ENCODE measurements at regions not wholly inside any gene's neighbourhood (a gene's known extent, or its start where the extent isn't known, plus 50 kb on each side); places are given as distances from the start of the nearest gene placed in this dataset.

DNA sequence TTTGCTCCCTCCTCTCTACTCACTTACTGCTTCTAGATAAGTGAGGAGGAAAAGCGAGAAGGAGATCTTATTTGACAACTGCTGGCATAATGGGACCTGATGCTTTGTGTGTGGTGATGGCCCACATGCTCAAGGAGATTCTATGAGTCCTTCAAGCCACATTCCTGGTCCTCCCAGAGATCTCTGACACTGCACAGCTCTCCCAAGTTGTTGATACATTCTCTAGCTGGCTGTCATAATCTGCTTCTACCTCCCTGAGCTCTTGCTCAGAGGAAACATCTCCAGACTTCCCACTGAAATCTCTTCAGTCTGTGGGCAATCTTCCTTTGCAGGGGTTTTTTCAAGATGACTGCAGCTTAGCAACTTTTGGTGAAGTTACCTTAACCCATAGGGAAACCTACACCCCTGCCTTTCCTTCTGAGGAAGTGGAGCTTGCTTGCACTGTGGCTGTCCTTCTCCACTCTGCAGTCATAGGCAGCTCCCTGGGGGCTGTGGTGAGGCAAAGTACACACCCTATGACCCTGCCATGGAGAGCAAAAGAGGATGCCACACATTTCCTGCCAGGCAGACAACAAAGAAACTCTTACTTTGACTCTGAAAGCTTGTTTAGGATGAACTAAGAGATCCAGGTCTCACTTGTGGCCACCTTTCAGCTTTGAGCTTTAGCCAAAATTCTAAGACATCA is 163.8 kb downstream of the TMEM38B start:
- Histone ChIP-seq H4K20me1 (ENCODE audit: insufficient read depth, low read depth, low read length) (no peaks in the 10 kb centered on the region), H3K36me3 (ENCODE audit: insufficient read depth, low read length) (no peaks in the 10 kb centered on the region), H3K4me1 (ENCODE audit: low read length) (peaks cover 29% of the 10 kb centered on the region), H3K27ac (ENCODE audit: low read length) (no peak overlapping the region), H3K9me2 (replicated peaks; ENCODE audit: insufficient read depth, low read length) (no peaks in the 10 kb centered on the region), H3K79me2 (ENCODE audit: low read length) (no peaks in the 10 kb centered on the region), H3K4me3 (ENCODE audit: low read length) (no peak overlapping the region), H3K27me3 (ENCODE audit: low read length) (no peaks in the 10 kb centered on the region), H3K9me3 (ENCODE audit: low read length) (no peaks in the 10 kb centered on the region), H2AFZ (ENCODE audit: low read length) (no peak overlapping the region), H3K9ac (ENCODE audit: low read length) (no peak overlapping the region), H3K4me2 (ENCODE audit: low read depth, low read length, poor library complexity, severe bottlenecking) (no peak overlapping the region)
- no peak for DNase-seq

DNA sequence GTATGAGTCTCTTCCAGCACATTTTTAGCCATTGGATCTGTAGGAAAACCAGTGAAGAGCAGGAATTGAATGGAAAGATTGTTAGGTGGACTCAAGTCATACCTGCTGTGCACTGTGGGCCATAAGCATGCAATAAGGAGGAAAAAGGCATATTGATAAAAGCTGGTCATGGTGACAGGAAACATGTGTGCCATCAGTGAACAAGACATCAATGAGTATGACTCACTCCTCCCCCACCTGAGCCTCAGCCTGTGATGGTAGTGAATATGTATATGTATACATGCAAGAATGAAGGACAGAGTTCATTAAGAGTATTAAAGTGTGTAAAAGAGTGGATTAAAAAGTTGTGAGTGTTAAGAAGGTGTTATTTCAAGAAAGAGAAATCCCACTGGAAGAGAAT is 164.5 kb downstream of the TMEM38B start:
- no peaks in the 10 kb centered on the region for H4K20me1 ChIP-seq (ENCODE audit: insufficient read depth, low read depth, low read length)
- no peak for DNase-seq
- no peaks in the 10 kb centered on the region for H3K9me2 ChIP-seq (replicated peaks; ENCODE audit: insufficient read depth, low read length)
- no peak overlapping the region for H2AFZ ChIP-seq (ENCODE audit: low read length)
- H3K9me3 ChIP-seq (ENCODE audit: low read length) = no peaks in the 10 kb centered on the region
- no peaks in the 10 kb centered on the region for H3K79me2 ChIP-seq (ENCODE audit: low read length)
- H3K4me3 ChIP-seq (ENCODE audit: low read length) = no peak overlapping the region
- no peak overlapping the region for H3K9ac ChIP-seq (ENCODE audit: low read length)
- peak overlapping the region; percentile 24 for H3K4me2 ChIP-seq (ENCODE audit: low read depth, low read length, poor library complexity, severe bottlenecking)
- H3K27me3 ChIP-seq (ENCODE audit: low read length) = no peaks in the 10 kb centered on the region
- no peak overlapping the region for H3K27ac ChIP-seq (ENCODE audit: low read length)
- peaks cover 29% of the 10 kb centered on the region for H3K4me1 ChIP-seq (ENCODE audit: low read length)
- H3K36me3 ChIP-seq (ENCODE audit: insufficient read depth, low read length) = no peaks in the 10 kb centered on the region

DNA sequence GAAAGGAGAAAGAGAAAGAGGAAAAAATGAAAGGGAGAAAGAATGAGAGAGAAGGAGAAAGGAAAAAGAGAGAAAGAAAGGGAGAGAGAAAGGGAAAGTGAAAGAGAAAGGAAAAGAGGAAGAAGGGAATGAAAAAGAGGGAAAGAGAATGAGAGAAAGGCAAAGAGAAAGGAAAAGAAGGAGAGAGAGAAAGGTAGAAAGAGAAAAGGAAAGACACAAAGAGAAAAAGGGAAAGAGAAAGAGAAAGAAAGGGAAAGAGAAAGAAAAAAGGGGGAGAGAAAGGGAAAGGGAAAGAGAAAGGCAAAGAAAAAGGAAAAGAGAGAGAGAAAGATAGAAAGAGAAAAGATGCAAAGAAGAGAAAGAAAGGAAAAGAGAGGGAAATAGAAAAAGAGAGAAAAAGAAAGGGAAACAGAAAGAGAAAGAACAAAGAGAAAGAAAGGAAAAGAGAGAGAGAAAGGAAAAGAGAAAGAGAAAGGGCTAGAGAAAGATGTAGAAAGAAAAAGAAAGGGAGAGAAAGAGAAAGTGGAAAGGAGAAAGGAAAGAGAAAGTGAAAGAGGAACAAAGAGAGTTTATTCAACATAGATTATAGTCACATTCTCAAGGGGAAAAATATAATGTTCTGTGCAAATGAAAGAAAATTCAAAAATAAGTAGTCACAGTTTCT is 165.2 kb downstream of the TMEM38B start:
- Histone ChIP-seq H3K79me2 (ENCODE audit: low read length) (no peaks in the 10 kb centered on the region), H3K4me2 (ENCODE audit: low read depth, low read length, poor library complexity, severe bottlenecking) (peak overlapping the region; percentile 24), H4K20me1 (ENCODE audit: insufficient read depth, low read depth, low read length) (no peaks in the 10 kb centered on the region), H3K9ac (ENCODE audit: low read length) (no peak overlapping the region), H3K36me3 (ENCODE audit: insufficient read depth, low read length) (no peaks in the 10 kb centered on the region), H3K27ac (ENCODE audit: low read length) (no peak overlapping the region), H3K9me3 (ENCODE audit: low read length) (no peaks in the 10 kb centered on the region), H3K27me3 (ENCODE audit: low read length) (no peaks in the 10 kb centered on the region), H2AFZ (ENCODE audit: low read length) (no peak overlapping the region), H3K9me2 (replicated peaks; ENCODE audit: insufficient read depth, low read length) (no peaks in the 10 kb centered on the region), H3K4me3 (ENCODE audit: low read length) (no peak overlapping the region), H3K4me1 (ENCODE audit: low read length) (peaks cover 29% of the 10 kb centered on the region)
- no peak for DNase-seq

DNA sequence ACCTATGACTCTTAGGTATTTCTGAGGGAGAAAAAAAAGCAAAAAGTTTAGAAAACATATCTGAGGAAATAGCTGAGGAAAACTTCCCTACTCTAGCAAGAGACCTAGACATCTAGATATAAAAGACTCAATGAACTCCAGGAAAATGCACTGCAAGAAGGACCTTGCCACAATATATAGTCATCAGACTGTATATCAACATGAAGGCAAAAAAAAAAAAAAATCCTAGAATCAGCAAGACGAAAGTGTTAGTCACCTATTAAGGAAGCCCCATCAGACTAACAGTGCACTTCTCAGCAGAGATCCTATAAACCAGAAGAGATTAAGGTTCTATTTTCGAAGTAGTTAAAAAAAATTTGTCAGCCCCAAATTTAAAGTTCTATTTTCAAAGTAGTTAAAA is 166.2 kb downstream of the TMEM38B start:
- DNase-seq = no peak
- H3K79me2 ChIP-seq (ENCODE audit: low read length) = no peaks in the 10 kb centered on the region
- no peaks in the 10 kb centered on the region for H3K27me3 ChIP-seq (ENCODE audit: low read length)
- no peaks in the 10 kb centered on the region for H3K9me2 ChIP-seq (replicated peaks; ENCODE audit: insufficient read depth, low read length)
- no peak overlapping the region for H3K4me2 ChIP-seq (ENCODE audit: low read depth, low read length, poor library complexity, severe bottlenecking)
- no peaks in the 10 kb centered on the region for H3K9me3 ChIP-seq (ENCODE audit: low read length)
- H3K4me1 ChIP-seq (ENCODE audit: low read length) = peaks cover 29% of the 10 kb centered on the region
- no peak overlapping the region for H2AFZ ChIP-seq (ENCODE audit: low read length)
- no peak overlapping the region for H3K9ac ChIP-seq (ENCODE audit: low read length)
- H4K20me1 ChIP-seq (ENCODE audit: insufficient read depth, low read depth, low read length) = no peaks in the 10 kb centered on the region
- no peak overlapping the region for H3K27ac ChIP-seq (ENCODE audit: low read length)
- H3K4me3 ChIP-seq (ENCODE audit: low read length) = no peak overlapping the region
- no peaks in the 10 kb centered on the region for H3K36me3 ChIP-seq (ENCODE audit: insufficient read depth, low read length)

DNA sequence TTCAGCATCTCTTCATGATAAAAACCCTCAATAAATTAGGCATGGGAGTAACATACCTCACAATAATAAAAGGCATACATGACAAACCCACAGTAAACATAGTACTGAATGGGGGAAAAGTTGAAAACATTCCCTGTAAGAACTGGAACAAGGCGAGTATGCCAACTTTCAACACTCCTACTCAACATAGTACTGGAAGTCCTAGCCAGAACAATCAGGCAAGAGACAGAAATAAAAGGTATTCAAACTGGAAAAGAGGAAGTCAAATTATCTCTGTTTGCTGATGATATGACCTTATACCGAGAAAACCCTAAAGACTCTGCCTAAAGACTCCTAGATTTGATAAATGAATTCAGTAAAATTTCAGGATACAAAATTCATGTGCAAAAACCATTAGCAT is 167.6 kb downstream of the TMEM38B start:
- no peak overlapping the region for H3K27ac ChIP-seq (ENCODE audit: low read length)
- H3K27me3 ChIP-seq (ENCODE audit: low read length) = no peaks in the 10 kb centered on the region
- no peaks in the 10 kb centered on the region for H3K9me3 ChIP-seq (ENCODE audit: low read length)
- H3K9me2 ChIP-seq (replicated peaks; ENCODE audit: insufficient read depth, low read length) = no peaks in the 10 kb centered on the region
- no peak overlapping the region for H2AFZ ChIP-seq (ENCODE audit: low read length)
- H3K9ac ChIP-seq (ENCODE audit: low read length) = no peak overlapping the region
- no peaks in the 10 kb centered on the region for H4K20me1 ChIP-seq (ENCODE audit: insufficient read depth, low read depth, low read length)
- no peak overlapping the region for H3K4me3 ChIP-seq (ENCODE audit: low read length)
- H3K4me1 ChIP-seq (ENCODE audit: low read length) = peaks cover 26% of the 10 kb centered on the region
- H3K4me2 ChIP-seq (ENCODE audit: low read depth, low read length, poor library complexity, severe bottlenecking) = no peak overlapping the region
- H3K79me2 ChIP-seq (ENCODE audit: low read length) = no peaks in the 10 kb centered on the region
- DNase-seq = no peak
- no peaks in the 10 kb centered on the region for H3K36me3 ChIP-seq (ENCODE audit: insufficient read depth, low read length)

DNA sequence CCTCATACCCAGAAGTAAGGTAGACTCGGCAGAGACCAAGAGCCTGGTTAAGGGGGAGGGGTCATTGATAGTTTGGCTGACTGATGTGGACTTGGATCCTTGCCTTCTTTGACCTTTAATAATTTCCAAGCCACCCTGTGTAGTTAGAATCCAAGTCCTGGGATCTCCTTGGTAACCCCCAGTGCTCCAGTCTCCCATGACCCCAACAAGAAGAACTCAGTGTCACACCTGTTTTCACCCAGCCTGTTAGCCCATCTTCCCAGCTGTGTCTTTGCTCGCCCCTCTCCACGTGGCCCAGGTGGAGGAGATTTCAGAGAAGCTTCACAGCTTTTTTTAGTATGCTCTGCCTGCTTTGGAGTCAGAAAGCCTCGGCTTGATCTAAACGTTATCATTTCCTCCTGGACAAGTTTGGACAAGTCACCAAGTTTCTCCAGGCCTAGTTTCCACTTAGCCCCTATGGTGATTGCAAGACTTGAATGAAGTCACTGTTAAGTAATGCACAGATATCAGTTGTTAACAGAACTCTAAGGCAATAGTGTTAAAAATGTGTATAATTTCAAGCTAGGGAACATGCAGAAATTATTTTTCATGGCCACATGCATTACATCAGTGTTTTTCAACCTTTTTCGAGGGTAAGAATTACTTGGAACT is 170.0 kb downstream of the TMEM38B start:
- Histone ChIP-seq H3K9me3 (ENCODE audit: low read length) (no peaks in the 10 kb centered on the region), H3K27ac (ENCODE audit: low read length) (no peak overlapping the region), H2AFZ (ENCODE audit: low read length) (no peak overlapping the region), H3K36me3 (ENCODE audit: insufficient read depth, low read length) (no peaks in the 10 kb centered on the region), H3K9ac (ENCODE audit: low read length) (no peak overlapping the region), H3K4me1 (ENCODE audit: low read length) (peaks cover 6% of the 10 kb centered on the region), H3K9me2 (replicated peaks; ENCODE audit: insufficient read depth, low read length) (no peaks in the 10 kb centered on the region), H3K79me2 (ENCODE audit: low read length) (no peaks in the 10 kb centered on the region), H3K4me3 (ENCODE audit: low read length) (no peak overlapping the region), H3K27me3 (ENCODE audit: low read length) (no peaks in the 10 kb centered on the region), H4K20me1 (ENCODE audit: insufficient read depth, low read depth, low read length) (no peaks in the 10 kb centered on the region), H3K4me2 (ENCODE audit: low read depth, low read length, poor library complexity, severe bottlenecking) (no peak overlapping the region)
- DNase-seq = no peak

DNA sequence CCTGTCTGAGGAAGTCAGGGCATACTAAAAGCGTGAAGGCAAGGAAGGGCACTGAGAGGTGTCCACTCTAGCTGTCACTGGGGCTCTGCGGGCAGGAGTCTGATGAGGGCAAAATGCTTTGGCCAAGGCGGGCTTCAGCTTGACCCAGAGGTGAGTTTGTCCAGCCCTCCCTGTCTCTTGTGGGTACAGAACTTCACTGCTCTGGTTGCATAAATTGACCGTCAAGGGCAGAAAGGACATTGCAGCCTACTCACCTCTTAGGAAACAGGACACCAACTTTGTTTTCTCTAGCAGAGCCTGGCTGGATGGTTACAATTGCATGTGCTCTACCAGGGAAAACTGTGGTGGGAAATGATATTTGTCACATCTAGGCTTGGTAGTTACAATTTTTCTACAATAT is 170.9 kb downstream of the TMEM38B start:
- Histone ChIP-seq H3K4me2 (ENCODE audit: low read depth, low read length, poor library complexity, severe bottlenecking) (no peak overlapping the region), H3K27me3 (ENCODE audit: low read length) (no peaks in the 10 kb centered on the region), H4K20me1 (ENCODE audit: insufficient read depth, low read depth, low read length) (no peaks in the 10 kb centered on the region), H3K36me3 (ENCODE audit: insufficient read depth, low read length) (no peaks in the 10 kb centered on the region), H3K9me3 (ENCODE audit: low read length) (no peaks in the 10 kb centered on the region), H3K79me2 (ENCODE audit: low read length) (no peaks in the 10 kb centered on the region), H3K4me3 (ENCODE audit: low read length) (no peak overlapping the region), H2AFZ (ENCODE audit: low read length) (no peak overlapping the region), H3K4me1 (ENCODE audit: low read length) (no peaks in the 10 kb centered on the region), H3K9ac (ENCODE audit: low read length) (no peak overlapping the region), H3K9me2 (replicated peaks; ENCODE audit: insufficient read depth, low read length) (no peaks in the 10 kb centered on the region), H3K27ac (ENCODE audit: low read length) (no peak overlapping the region)
- no peak for DNase-seq

DNA sequence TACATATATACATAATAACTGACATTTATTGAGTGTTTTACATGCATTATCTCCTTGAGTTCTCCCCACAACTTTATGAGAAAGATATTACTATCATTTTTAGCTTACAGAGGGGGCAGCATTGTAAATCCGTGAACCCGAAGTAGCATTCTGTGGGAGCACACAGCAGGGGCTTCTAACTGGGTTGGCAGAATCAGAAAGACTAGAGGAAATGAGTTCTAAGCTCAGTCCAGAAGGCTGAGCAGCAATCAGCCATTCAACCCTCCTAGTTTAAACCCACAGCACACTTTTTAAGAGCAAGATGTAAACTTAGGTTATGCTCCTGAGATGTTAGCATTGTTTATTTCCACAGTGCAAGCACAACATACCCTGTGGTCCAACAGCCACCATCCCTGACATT is 177.2 kb downstream of the TMEM38B start:
- no peaks in the 10 kb centered on the region for H3K4me1 ChIP-seq (ENCODE audit: low read length)

More for the DNA sequence above, 177.2 kb downstream of the TMEM38B start:
- Histone ChIP-seq H2AFZ (ENCODE audit: low read length) (no peak overlapping the region), H4K20me1 (ENCODE audit: insufficient read depth, low read depth, low read length) (no peaks in the 10 kb centered on the region), H3K27ac (ENCODE audit: low read length) (no peak overlapping the region), H3K9me3 (ENCODE audit: low read length) (no peaks in the 10 kb centered on the region), H3K79me2 (ENCODE audit: low read length) (no peaks in the 10 kb centered on the region), H3K9me2 (replicated peaks; ENCODE audit: insufficient read depth, low read length) (no peaks in the 10 kb centered on the region), H3K27me3 (ENCODE audit: low read length) (no peaks in the 10 kb centered on the region), H3K4me3 (ENCODE audit: low read length) (no peak overlapping the region), H3K4me2 (ENCODE audit: low read depth, low read length, poor library complexity, severe bottlenecking) (no peak overlapping the region), H3K36me3 (ENCODE audit: insufficient read depth, low read length) (no peaks in the 10 kb centered on the region), H3K9ac (ENCODE audit: low read length) (no peak overlapping the region)
- no peak for DNase-seq

Data from Karpas-422 (cell line).